Choroid plexus epithelial cell (primary cell): ENCODE measurements at regions not wholly inside any gene's neighbourhood (a gene's known extent, or its start where the extent isn't known, plus 50 kb on each side); places are given as distances from the start of the nearest gene placed in this dataset.

Source experiments
- DNase-seq: peaks from one replicate; pipeline ENCODE4 v3.0.0-alpha.2; 2010; ENCODE audit warnings: low read depth
- H3K4me3 ChIP-seq: 2 replicates; pipeline ENCODE4 v1.5.1; 2011; ENCODE audit warnings: low read depth, mild to moderate bottlenecking, control low read depth, low read length, moderate library complexity
- CTCF ChIP-seq: conservative IDR thresholded peaks from 2 replicates; pipeline ENCODE4 v1.5.1; 2011; ENCODE audit warnings: low read depth, mild to moderate bottlenecking, control low read depth, inconsistent platforms, low read length, moderate library complexity

GRCh38 chr3:80408030-80408721, 640.4 kb upstream of the ROBO1 start:
- DNase-seq = no peak
- H3K4me3 ChIP-seq = no peak overlapping the region
- no peak for TF ChIP-seq CTCF

GRCh38 chr3:80405618-80406017, 637.8 kb upstream of the ROBO1 start:
- H3K4me3 ChIP-seq = no peak overlapping the region
- TF ChIP-seq CTCF = no peak
- no peak for DNase-seq

GRCh38 chr3:80395023-80395422, 627.2 kb upstream of the ROBO1 start:
- no peak for DNase-seq
- H3K4me3 ChIP-seq = no peak overlapping the region
- no peak for TF ChIP-seq CTCF

- no peak for TF ChIP-seq CTCF
- H3K4me3 ChIP-seq = no peak overlapping the region
- DNase-seq = no peak
Measured at GRCh38 chr3:80391573-80391972, 623.8 kb upstream of the ROBO1 start.

- no peak for DNase-seq
- no peak for TF ChIP-seq CTCF
- no peak overlapping the region for H3K4me3 ChIP-seq
Measured at GRCh38 chr3:80384811-80385210, 617.0 kb upstream of the ROBO1 start.

- no peak for TF ChIP-seq CTCF
- DNase-seq = no peak
- H3K4me3 ChIP-seq = no peak overlapping the region
Measured at GRCh38 chr3:80374423-80374822, 606.6 kb upstream of the ROBO1 start.

- DNase-seq = no peak
- no peak overlapping the region for H3K4me3 ChIP-seq
Measured at GRCh38 chr3:80368616-80369015, 600.8 kb upstream of the ROBO1 start.

More at GRCh38 chr3:80368616-80369015, 600.8 kb upstream of the ROBO1 start:
- TF ChIP-seq CTCF = no peak
